ENCODE measurements at regions not wholly inside any gene's neighbourhood (a gene's known extent, or its start where the extent isn't known, plus 50 kb on each side); places are given as distances from the start of the nearest gene placed in this dataset.

GRCh38 chr7:68978710-68979109 is 619.6 kb upstream of the AUTS2 start:
- no peak overlapping the region for H2AK5ac ChIP-seq (ENCODE audit: low read depth, low read length)
- H2BK20ac ChIP-seq (ENCODE audit: low read depth, low read length): no peak overlapping the region
- no peaks in the 10 kb centered on the region for H4K20me1 ChIP-seq (ENCODE audit: insufficient read depth, low read length)
- no peak overlapping the region for H3K56ac ChIP-seq (ENCODE audit: extremely low read depth, insufficient read depth, low read length)
- no peak overlapping the region for H4K91ac ChIP-seq (ENCODE audit: insufficient read depth, low read depth, low read length)
- H3K14ac ChIP-seq (replicated peaks; ENCODE audit: low read depth, low read length): no peak overlapping the region
- no peak overlapping the region for H3K4me2 ChIP-seq (ENCODE audit: low read depth, low read length)
- H2AFZ ChIP-seq (replicated peaks; ENCODE audit: low read length, poor library complexity): no peak overlapping the region
- dilution Hi-C loops (cut with HindIII; ENCODE audit: low sequenced_read_pairs, unreplicated experiment) (no loop called here), intact Hi-C loops (cut with micrococcal nuclease) (no loop called here), in situ Hi-C loops (cut with MboI; ENCODE audit: low sequenced_read_pairs) (no loop called here)
- H3K9me3 ChIP-seq (ENCODE audit: control insufficient read depth, insufficient read depth, low read length): peaks cover 8% of the 10 kb centered on the region
- no peaks in the 10 kb centered on the region for H3K36me3 ChIP-seq (ENCODE audit: control insufficient read depth, insufficient read depth, low read length)
- H3K9me1 ChIP-seq (ENCODE audit: insufficient read depth, low read length): no peaks in the 10 kb centered on the region
- CTCF ChIA-PET: no interaction called here
- BruUV-seq (replicated peaks): no TSS peak
- no peak overlapping the region for H2AK9ac ChIP-seq (replicated peaks; ENCODE audit: low read depth, low read length, poor library complexity)
- no peak for TF ChIP-seq ELK1 (IDR thresholded peaks at IDR 0.05; ENCODE audit: borderline replicate concordance, low read depth, low read length)
- TF ChIP-seq RAD21 (IDR thresholded peaks at IDR 0.05; ENCODE audit: low read length): no peak
- TF ChIP-seq CHD1 (IDR thresholded peaks at IDR 0.05; ENCODE audit: low read depth, low read length): no peak
- TF ChIP-seq RCOR1 (IDR thresholded peaks at IDR 0.05; ENCODE audit: insufficient replicate concordance, low read length): no peak
- TF ChIP-seq USF2 (IDR thresholded peaks at IDR 0.05; ENCODE audit: low read depth, low read length): no peak
- no peak for TF ChIP-seq MXI1 (IDR thresholded peaks at IDR 0.05; ENCODE audit: borderline replicate concordance, low read depth, low read length)
- TF ChIP-seq POLR2A (IDR thresholded peaks at IDR 0.05; ENCODE audit: low read depth, low read length): no peak
- no peak for TF ChIP-seq MAZ (IDR thresholded peaks at IDR 0.05; ENCODE audit: borderline replicate concordance, low read depth, low read length)
- no peak for TF ChIP-seq SMC3 (IDR thresholded peaks at IDR 0.05; ENCODE audit: low read depth, low read length)
- no peak for TF ChIP-seq RFX5 (IDR thresholded peaks at IDR 0.05; ENCODE audit: low read depth, low read length)
- H3K4me1 ChIP-seq (ENCODE audit: control insufficient read depth, insufficient read depth, low read length): no peaks in the 10 kb centered on the region
- H4K8ac ChIP-seq (ENCODE audit: low read depth in 2 of 2, low read length in 2 of 2): no peak overlapping the region
- POLR2A ChIA-PET (ENCODE audit: unreplicated experiment): no interaction called here
- H3K23ac ChIP-seq (ENCODE audit: low read depth, low read length): no peak overlapping the region
- no peak overlapping the region for H3K18ac ChIP-seq (ENCODE audit: low read depth, low read length)
- H2BK120ac ChIP-seq (ENCODE audit: low read depth, low read length): no peak overlapping the region
- no peak overlapping the region for H4K5ac ChIP-seq (ENCODE audit: low read depth, low read length)
- H2BK15ac ChIP-seq (ENCODE audit: low read depth, low read length): no peak overlapping the region
- no CpG with 5 or more reads among the region's 4 CpGs for WGBS, 2 experiments (ENCODE audit: extremely low coverage in 2 of 2, insufficient read length in 1 of 2)
- no peak for ATAC-seq (ENCODE audit: low read depth)
- no peak overlapping the region for H2BK5ac ChIP-seq (ENCODE audit: low read depth, low read length, poor library complexity, severe bottlenecking)
- no peak overlapping the region for H3K4ac ChIP-seq (ENCODE audit: low read depth, low read length)
- no peak overlapping the region for H3K27ac ChIP-seq (ENCODE audit: insufficient read depth, low read length)
- H3K79me1 ChIP-seq (ENCODE audit: low read depth in 1 of 2, low read length in 2 of 2): no peaks in the 10 kb centered on the region
- no peak overlapping the region for H3K4me3 ChIP-seq (ENCODE audit: insufficient read depth, low read depth, low read length)
- no peak for DNase-seq
- H3K27me3 ChIP-seq (ENCODE audit: control insufficient read depth, insufficient read depth, low read length): no peaks in the 10 kb centered on the region
- no peak overlapping the region for H3K9ac ChIP-seq (ENCODE audit: low read depth, low read length)

Measured in IMR-90 (cell line).